Psoas muscle (tissue), 7 donors: ENCODE measurements at regions not wholly inside any gene's neighbourhood (a gene's known extent, or its start where the extent isn't known, plus 50 kb on each side); places are given as distances from the start of the nearest gene placed in this dataset.

ENCODE experiments used
- ATAC-seq, 4 donors: fragments of 200-7000 bp; cut with Tn5 transposase; one replicate each; pipeline ENCODE4 v1.9.1; 2020; ENCODE audit warnings: moderate library complexity in 3 of 4, mild to moderate bottlenecking in 2 of 4
- DNase-seq, 2 donors: peaks; one replicate each; pipeline ENCODE4 v3.0.0-alpha.2; 2020
- H3K27ac ChIP-seq: fragments of 200-600 bp; one replicate; pipeline ENCODE4 v1.8.0; 2022
- H3K27me3 ChIP-seq, 3 donors: fragments of 200-600 bp in 1 of 3; one replicate each; pipeline versions ENCODE4 v1.6.1 to v1.8.0; 2013 to 2022; ENCODE audit warnings: low read length in 2 of 3, mild to moderate bottlenecking in 2 of 3, moderate library complexity in 1 of 3; ENCODE audit not compliant: insufficient read depth in 3 of 3
- H3K36me3 ChIP-seq, 2 donors: fragments of 200-600 bp in 1 of 2; one replicate each; pipeline versions ENCODE4 v1.6.1 to v1.8.0; 2013 to 2022; ENCODE audit warnings: low read depth in 1 of 2, mild to moderate bottlenecking in 1 of 2, moderate library complexity in 1 of 2; ENCODE audit not compliant: insufficient read depth in 1 of 2
- H3K4me1 ChIP-seq: fragments of 200-600 bp; one replicate; pipeline ENCODE4 v1.8.0; 2022
- H3K4me3 ChIP-seq: fragments of 200-600 bp; one replicate; pipeline ENCODE4 v1.8.0; 2022; ENCODE audit warnings: mild to moderate bottlenecking
- H3K9me3 ChIP-seq: fragments of 200-600 bp; one replicate; pipeline ENCODE4 v1.8.0; 2022
- CTCF ChIP-seq: fragments of 200-600 bp; IDR thresholded peaks from one replicate; pipeline ENCODE4 v1.8.0; 2022; ENCODE audit warnings: antibody characterized with exemption
- WGBS, 3 donors: extraction: QIAGEN DNeasy Blood & Tissue Kit; methylation state at CpG; one replicate each; pipeline versions ENCODE4 v1.1.6 to v1.1.7; 2013; 5-methylcytosine and 5-hydroxymethylcytosine counted together
- intact Hi-C, 2 donors: fragments of 100-400 bp; cut with DNase I; formaldehyde crosslinking; loops; one replicate each; pipeline versions ENCODE4 v1.11.0 to v1.14.2; 2022
- donor health status: healthy with polysubstance abuse.
- donor health status: DM: no; HTN: no; CAD: no; lungs with moderate emphysema.
- donor health status: Bipolar disorder and iron deficiency.
- donor health status: healthy.
- donor health status: DM: yes; HTN: yes; CAD: no.
- donor health status: DM: no; HTN: no; CAD: no.
- donor health status: DM: yes; HTN: yes; CAD: no.

- Histone ChIP-seq H3K27me3 (no peaks in the 10 kb centered on the region), H3K36me3 (no peaks in the 10 kb centered on the region), H3K27ac (no peak overlapping the region), H3K4me1 (no peaks in the 10 kb centered on the region), H3K9me3 (no peaks in the 10 kb centered on the region), H3K4me3 (no peak overlapping the region)
- ATAC-seq (no peak), DNase-seq (no peak)
- intact Hi-C loops = loop anchor here in 1 of 2 donors (5.0 kb wide), 1 partner anchor 376 kb away; no protein-coding TSS in a partner anchor
- no peak for TF ChIP-seq CTCF
- 59 to 64% (median 60%) methylated on average over 3 of the region's 3 CpGs for WGBS, 3 donors
Observed at GRCh38 chr4:186018261-186018660, 50.7 kb upstream of the TLR3 start.

GRCh38 chr4:186018784-186019183 is 50.2 kb upstream of the TLR3 start:
- WGBS, 3 donors = 63 to 68% (median 67%) methylated on average over 2 of the region's 2 CpGs
- H3K9me3 ChIP-seq = no peaks in the 10 kb centered on the region
- intact Hi-C loops = loop anchor here in 1 of 2 donors (5.0 kb wide), 1 partner anchor 376 kb away; no protein-coding TSS in a partner anchor
- ATAC-seq = no peak
- H3K27ac ChIP-seq = no peak overlapping the region
- H3K4me1 ChIP-seq = no peaks in the 10 kb centered on the region
- H3K36me3 ChIP-seq = no peaks in the 10 kb centered on the region
- DNase-seq = no peak
- no peak for TF ChIP-seq CTCF
- H3K4me3 ChIP-seq = no peak overlapping the region
- no peaks in the 10 kb centered on the region for H3K27me3 ChIP-seq
